ENCODE measurements at regions not wholly inside any gene's neighbourhood (a gene's known extent, or its start where the extent isn't known, plus 50 kb on each side); places are given as distances from the start of the nearest gene placed in this dataset.
A peak's percentile ranks its signal among the peaks of the same experiment; 100 is the strongest.
"Not testable (repeated sequence)": the region's sequence is repeated elsewhere in the genome, so short reads cannot be mapped to it uniquely, and the experiment has no call there.

- Histone ChIP-seq H3K9me3 (ENCODE audit: control insufficient read depth in 1 of 2, low read length in 2 of 2) (no peaks in the 10 kb centered on the region), H3K27ac (ENCODE audit: low read length) (no peak overlapping the region), H3K4me3 (ENCODE audit: low read depth in 1 of 2, low read length in 2 of 2) (no peak overlapping the region), H3K36me3 (ENCODE audit: control insufficient read depth in 1 of 2, insufficient read depth in 2 of 2, low read length in 2 of 2) (no peaks in the 10 kb centered on the region), H3K4me1 (ENCODE audit: control insufficient read depth in 1 of 2, insufficient read depth in 2 of 2, low read length in 2 of 2) (no peaks in the 10 kb centered on the region), H3K27me3 (ENCODE audit: low read depth, low read length) (no peaks in the 10 kb centered on the region)
Measured at GRCh38 chr6:934686-935085, 241.7 kb upstream of the EXOC2 start.

- H3K4me1 ChIP-seq (ENCODE audit: control insufficient read depth in 1 of 2, insufficient read depth in 2 of 2, low read length in 2 of 2); H3K27ac ChIP-seq (ENCODE audit: low read length); H3K36me3 ChIP-seq (ENCODE audit: control insufficient read depth in 1 of 2, insufficient read depth in 2 of 2, low read length in 2 of 2); H3K9me3 ChIP-seq (ENCODE audit: control insufficient read depth in 1 of 2, low read length in 2 of 2); H3K4me3 ChIP-seq (ENCODE audit: low read depth in 1 of 2, low read length in 2 of 2); H3K27me3 ChIP-seq (ENCODE audit: low read depth, low read length): not testable (repeated sequence)
Measured at GRCh38 chr6:931919-932318, 239.0 kb upstream of the EXOC2 start.

- Histone ChIP-seq H3K36me3 (ENCODE audit: control insufficient read depth in 1 of 2, insufficient read depth in 2 of 2, low read length in 2 of 2) (no peaks in the 10 kb centered on the region), H3K27me3 (ENCODE audit: low read depth, low read length) (no peaks in the 10 kb centered on the region), H3K4me1 (ENCODE audit: control insufficient read depth in 1 of 2, insufficient read depth in 2 of 2, low read length in 2 of 2) (no peaks in the 10 kb centered on the region), H3K4me3 (ENCODE audit: low read depth in 1 of 2, low read length in 2 of 2) (no peak overlapping the region), H3K9me3 (ENCODE audit: control insufficient read depth in 1 of 2, low read length in 2 of 2) (no peaks in the 10 kb centered on the region), H3K27ac (ENCODE audit: low read length) (no peak overlapping the region)
Measured at GRCh38 chr6:927157-927556, 234.2 kb upstream of the EXOC2 start.

GRCh38 chr6:925656-926213, 232.8 kb upstream of the EXOC2 start:
- H3K27me3 ChIP-seq (ENCODE audit: low read depth, low read length): no peaks in the 10 kb centered on the region

DNA sequence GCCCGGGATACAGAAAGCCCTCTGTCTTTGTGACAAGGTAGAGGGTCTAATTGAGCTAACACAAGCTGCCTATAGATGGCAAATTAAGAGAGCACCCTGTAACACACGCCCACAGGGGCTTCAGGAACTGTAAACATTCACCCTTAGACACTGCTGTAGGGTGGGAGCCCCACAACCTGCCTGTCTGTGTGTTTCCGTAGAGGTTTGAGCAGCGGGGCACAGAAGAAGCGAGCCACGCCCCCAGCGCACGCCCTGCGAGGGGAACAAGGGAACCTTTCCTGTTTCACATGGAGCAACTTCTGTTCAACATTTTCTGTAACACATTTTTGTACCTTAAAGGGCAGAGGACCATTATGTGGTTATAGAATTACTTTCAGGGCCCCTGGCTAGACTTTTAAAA, 231.7 kb upstream of the EXOC2 start:
- Histone ChIP-seq H3K4me1 (ENCODE audit: control insufficient read depth in 1 of 2, insufficient read depth in 2 of 2, low read length in 2 of 2) (no peaks in the 10 kb centered on the region), H3K9me3 (ENCODE audit: control insufficient read depth in 1 of 2, low read length in 2 of 2) (peaks cover 0 to 14% of the 10 kb centered on the region in 2 donors), H3K27me3 (ENCODE audit: low read depth, low read length) (no peaks in the 10 kb centered on the region), H3K27ac (ENCODE audit: low read length) (no peak overlapping the region), H3K4me3 (ENCODE audit: low read depth in 1 of 2, low read length in 2 of 2) (no peak overlapping the region), H3K36me3 (ENCODE audit: control insufficient read depth in 1 of 2, insufficient read depth in 2 of 2, low read length in 2 of 2) (no peaks in the 10 kb centered on the region)

More at GRCh38 chr6:925656-926213, 232.8 kb upstream of the EXOC2 start:
- Histone ChIP-seq H3K27ac (ENCODE audit: low read length) (no peak overlapping the region), H3K9me3 (ENCODE audit: control insufficient read depth in 1 of 2, low read length in 2 of 2) (peaks cover 0 to 9% of the 10 kb centered on the region in 2 donors), H3K36me3 (ENCODE audit: control insufficient read depth in 1 of 2, insufficient read depth in 2 of 2, low read length in 2 of 2) (no peaks in the 10 kb centered on the region), H3K4me1 (ENCODE audit: control insufficient read depth in 1 of 2, insufficient read depth in 2 of 2, low read length in 2 of 2) (no peaks in the 10 kb centered on the region), H3K4me3 (ENCODE audit: low read depth in 1 of 2, low read length in 2 of 2) (no peak overlapping the region)

DNA sequence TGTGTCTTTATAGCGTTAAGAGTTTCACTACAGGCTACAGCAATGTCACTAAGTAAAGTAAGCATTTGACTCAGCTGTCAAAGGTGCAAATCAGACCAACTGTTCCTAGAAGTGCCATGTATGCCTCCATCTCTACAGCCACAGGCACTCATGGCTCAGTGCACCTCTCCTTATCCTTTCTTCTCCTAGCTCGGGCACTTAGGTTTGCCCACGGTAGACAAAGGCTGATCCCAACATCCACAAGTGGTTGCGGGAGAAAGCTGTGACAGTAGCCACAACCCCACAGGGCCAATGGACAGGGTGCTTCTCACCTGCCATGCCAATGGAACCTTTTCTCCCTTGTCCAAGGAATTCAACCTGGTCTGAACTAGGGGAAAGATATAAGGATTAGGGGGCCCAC, 228.5 kb upstream of the EXOC2 start:
- no peaks in the 10 kb centered on the region for H3K4me1 ChIP-seq (ENCODE audit: control insufficient read depth in 1 of 2, insufficient read depth in 2 of 2, low read length in 2 of 2)
- peaks cover 0 to 14% of the 10 kb centered on the region in 2 donors for H3K9me3 ChIP-seq (ENCODE audit: control insufficient read depth in 1 of 2, low read length in 2 of 2)
- H3K27ac ChIP-seq (ENCODE audit: low read length): no peak overlapping the region
- no peaks in the 10 kb centered on the region for H3K36me3 ChIP-seq (ENCODE audit: control insufficient read depth in 1 of 2, insufficient read depth in 2 of 2, low read length in 2 of 2)
- H3K4me3 ChIP-seq (ENCODE audit: low read depth in 1 of 2, low read length in 2 of 2): no peak overlapping the region
- H3K27me3 ChIP-seq (ENCODE audit: low read depth, low read length): no peaks in the 10 kb centered on the region

- no peaks in the 10 kb centered on the region for H3K36me3 ChIP-seq (ENCODE audit: control insufficient read depth in 1 of 2, insufficient read depth in 2 of 2, low read length in 2 of 2)
- no peaks in the 10 kb centered on the region for H3K4me1 ChIP-seq (ENCODE audit: control insufficient read depth in 1 of 2, insufficient read depth in 2 of 2, low read length in 2 of 2)
- peak overlapping the region in 1 of 2 donors; percentile 11 for H3K4me3 ChIP-seq (ENCODE audit: low read depth in 1 of 2, low read length in 2 of 2)
- H3K9me3 ChIP-seq (ENCODE audit: control insufficient read depth in 1 of 2, low read length in 2 of 2): peaks cover 0 to 14% of the 10 kb centered on the region in 2 donors
- H3K27me3 ChIP-seq (ENCODE audit: low read depth, low read length): no peaks in the 10 kb centered on the region
- no peak overlapping the region for H3K27ac ChIP-seq (ENCODE audit: low read length)
Measured at GRCh38 chr6:920512-920911, 227.6 kb upstream of the EXOC2 start.

GRCh38 chr6:919500-919899, 226.6 kb upstream of the EXOC2 start:
- H3K27me3 ChIP-seq (ENCODE audit: low read depth, low read length): no peaks in the 10 kb centered on the region
- no peaks in the 10 kb centered on the region for H3K4me1 ChIP-seq (ENCODE audit: control insufficient read depth in 1 of 2, insufficient read depth in 2 of 2, low read length in 2 of 2)
- H3K9me3 ChIP-seq (ENCODE audit: control insufficient read depth in 1 of 2, low read length in 2 of 2): peaks cover 0 to 14% of the 10 kb centered on the region in 2 donors
- H3K36me3 ChIP-seq (ENCODE audit: control insufficient read depth in 1 of 2, insufficient read depth in 2 of 2, low read length in 2 of 2): no peaks in the 10 kb centered on the region
- no peak overlapping the region for H3K4me3 ChIP-seq (ENCODE audit: low read depth in 1 of 2, low read length in 2 of 2)
- no peak overlapping the region for H3K27ac ChIP-seq (ENCODE audit: low read length)

DNA sequence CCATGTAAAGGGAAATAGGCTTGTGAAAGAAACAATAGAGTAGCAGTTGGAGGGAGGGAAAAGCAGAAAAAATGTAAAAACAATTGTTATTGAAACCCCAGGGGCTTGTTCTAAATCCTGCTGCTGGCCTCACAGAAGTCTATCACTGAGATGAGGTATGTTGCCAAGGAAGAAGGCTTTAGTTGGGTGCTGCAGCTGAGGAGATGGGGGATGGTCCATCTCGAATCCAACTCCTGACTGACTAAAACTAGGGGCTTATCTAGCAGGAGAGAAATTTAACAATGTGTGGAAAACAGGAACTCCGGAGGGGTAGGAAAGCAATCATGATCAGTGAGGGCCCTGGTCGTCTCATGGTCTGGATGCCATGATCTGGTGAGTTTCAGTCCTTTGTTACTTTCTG, 225.0 kb upstream of the EXOC2 start:
- H3K27me3 ChIP-seq (ENCODE audit: low read depth, low read length): no peaks in the 10 kb centered on the region
- H3K27ac ChIP-seq (ENCODE audit: low read length): no peak overlapping the region
- peaks cover 0 to 3% of the 10 kb centered on the region in 2 donors for H3K4me1 ChIP-seq (ENCODE audit: control insufficient read depth in 1 of 2, insufficient read depth in 2 of 2, low read length in 2 of 2)
- peaks cover 0 to 14% of the 10 kb centered on the region in 2 donors for H3K9me3 ChIP-seq (ENCODE audit: control insufficient read depth in 1 of 2, low read length in 2 of 2)
- H3K4me3 ChIP-seq (ENCODE audit: low read depth in 1 of 2, low read length in 2 of 2): no peak overlapping the region
- H3K36me3 ChIP-seq (ENCODE audit: control insufficient read depth in 1 of 2, insufficient read depth in 2 of 2, low read length in 2 of 2): no peaks in the 10 kb centered on the region

GRCh38 chr6:917296-917695, 224.4 kb upstream of the EXOC2 start:
- peaks cover 0 to 3% of the 10 kb centered on the region in 2 donors for H3K4me1 ChIP-seq (ENCODE audit: control insufficient read depth in 1 of 2, insufficient read depth in 2 of 2, low read length in 2 of 2)
- H3K27me3 ChIP-seq (ENCODE audit: low read depth, low read length): no peaks in the 10 kb centered on the region
- no peak overlapping the region for H3K4me3 ChIP-seq (ENCODE audit: low read depth in 1 of 2, low read length in 2 of 2)
- no peak overlapping the region for H3K27ac ChIP-seq (ENCODE audit: low read length)
- peaks cover 0 to 14% of the 10 kb centered on the region in 2 donors for H3K9me3 ChIP-seq (ENCODE audit: control insufficient read depth in 1 of 2, low read length in 2 of 2)
- H3K36me3 ChIP-seq (ENCODE audit: control insufficient read depth in 1 of 2, insufficient read depth in 2 of 2, low read length in 2 of 2): no peaks in the 10 kb centered on the region

- Histone ChIP-seq H3K36me3 (ENCODE audit: control insufficient read depth in 1 of 2, insufficient read depth in 2 of 2, low read length in 2 of 2) (no peaks in the 10 kb centered on the region), H3K9me3 (ENCODE audit: control insufficient read depth in 1 of 2, low read length in 2 of 2) (peaks cover 0 to 9% of the 10 kb centered on the region in 2 donors), H3K4me1 (ENCODE audit: control insufficient read depth in 1 of 2, insufficient read depth in 2 of 2, low read length in 2 of 2) (peaks cover 0 to 3% of the 10 kb centered on the region in 2 donors), H3K27ac (ENCODE audit: low read length) (no peak overlapping the region), H3K4me3 (ENCODE audit: low read depth in 1 of 2, low read length in 2 of 2) (no peak overlapping the region), H3K27me3 (ENCODE audit: low read depth, low read length) (no peaks in the 10 kb centered on the region)
Measured at GRCh38 chr6:916131-916530, 223.2 kb upstream of the EXOC2 start.

All from muscle layer of duodenum (tissue), 2 donors.